Fibroblast of skin of left biceps (primary cell): ENCODE measurements at regions not wholly inside any gene's neighbourhood (a gene's known extent, or its start where the extent isn't known, plus 50 kb on each side); places are given as distances from the start of the nearest gene placed in this dataset.

Source experiments
- DNase-seq, 2 experiments: peaks; one replicate each; pipeline ENCODE4 v3.0.0-alpha.2; 2013; ENCODE audit warnings: low read depth in 2 of 2

- DNase-seq = peak; percentile 97 to 98
These were observed 68.4 kb upstream of the ELAC2 start for GRCh38 chr17:13086142-13086769.

GRCh38 chr17:13085578-13085977 lies 67.8 kb upstream of the ELAC2 start:
- no peak for DNase-seq

- DNase-seq = no peak
These were observed 66.6 kb upstream of the ELAC2 start for GRCh38 chr17:13084420-13084819.

- DNase-seq = peak; percentile 84 to 87
These were observed 61.0 kb upstream of the ELAC2 start for GRCh38 chr17:13078591-13079385.

- peak; percentile 89 to 93 for DNase-seq
These were observed 59.1 kb upstream of the ELAC2 start for GRCh38 chr17:13076905-13077304.

- DNase-seq = peak; percentile 64 to 68
These were observed 56.2 kb upstream of the ELAC2 start for GRCh38 chr17:13074026-13074425.

- peak in 1 of 2 experiments; percentile 32 for DNase-seq
These were observed 55.2 kb upstream of the ELAC2 start for GRCh38 chr17:13073018-13073417.

GRCh38 chr17:13070732-13071131 lies 52.9 kb upstream of the ELAC2 start:
- no peak for DNase-seq

- no peak for DNase-seq
These were observed 49.9 kb upstream of the ELAC2 start for GRCh38 chr17:13067629-13068303.
